ENCODE measurements at regions not wholly inside any gene's neighbourhood (a gene's known extent, or its start where the extent isn't known, plus 50 kb on each side); places are given as distances from the start of the nearest gene placed in this dataset.

DNA sequence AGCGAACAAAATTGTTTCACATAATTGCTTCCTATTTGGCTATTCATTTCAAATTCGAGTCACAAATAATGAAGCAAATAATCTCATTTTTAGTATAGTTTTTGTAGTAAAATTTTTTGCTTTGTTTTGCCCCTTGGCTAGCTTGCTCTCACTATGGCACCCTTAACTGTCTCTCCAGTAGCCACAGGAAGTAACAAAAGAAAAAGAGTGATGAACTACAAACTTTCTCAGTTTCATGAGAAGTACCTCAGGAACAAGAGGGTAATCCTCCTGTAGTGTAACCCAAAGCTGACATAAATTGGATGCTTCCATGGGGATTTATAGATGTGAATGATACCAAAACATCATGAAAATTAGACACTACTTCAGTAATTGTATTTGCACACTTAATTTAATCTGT, 242.9 kb downstream of the BARHL2 start:
- Mint-ChIP-seq H3K27ac (no peak overlapping the region), H3K27me3 (ENCODE audit: insufficient read depth, low read depth, poor library complexity) (no peaks in the 10 kb centered on the region), H3K36me3 (ENCODE audit: low read depth) (no peaks in the 10 kb centered on the region), H3K9me3 (no peaks in the 10 kb centered on the region), H3K4me1 (no peaks in the 10 kb centered on the region), H3K4me3 (no peak overlapping the region)
- ATAC-seq (no peak), DNase-seq (ENCODE audit: low spot score) (no peak)
- Histone ChIP-seq H3K4me3 (no peak overlapping the region), H3K4me2 (no peak overlapping the region), H3K27me3 (ENCODE audit: insufficient read depth) (no peaks in the 10 kb centered on the region), H3F3A (replicated peaks; ENCODE audit: low read depth) (no peaks in the 10 kb centered on the region), H3K27ac (ENCODE audit: low read depth) (no peak overlapping the region), H3K79me2 (replicated peaks; ENCODE audit: insufficient read depth) (no peaks in the 10 kb centered on the region), H3K4me1 (ENCODE audit: insufficient read depth) (no peaks in the 10 kb centered on the region), H3K36me3 (ENCODE audit: insufficient read depth) (no peaks in the 10 kb centered on the region), H4K20me1 (replicated peaks; ENCODE audit: insufficient read depth) (no peaks in the 10 kb centered on the region), H3K9me2 (ENCODE audit: insufficient read depth) (no peaks in the 10 kb centered on the region), H2AFZ (no peak overlapping the region)
- no peak for TF ChIP-seq EZH2phosphoT487 (IDR thresholded peaks at IDR 0.05; ENCODE audit: unreplicated experiment)
- no peak for TF ChIP-seq JUNB (IDR thresholded peaks at IDR 0.05; ENCODE audit: unreplicated experiment)
- TF ChIP-seq ZNF331 (CRISPR knock-in tag; IDR thresholded peaks at IDR 0.05; ENCODE audit: low read depth), result no peak
- TF ChIP-seq, protein P1, sequence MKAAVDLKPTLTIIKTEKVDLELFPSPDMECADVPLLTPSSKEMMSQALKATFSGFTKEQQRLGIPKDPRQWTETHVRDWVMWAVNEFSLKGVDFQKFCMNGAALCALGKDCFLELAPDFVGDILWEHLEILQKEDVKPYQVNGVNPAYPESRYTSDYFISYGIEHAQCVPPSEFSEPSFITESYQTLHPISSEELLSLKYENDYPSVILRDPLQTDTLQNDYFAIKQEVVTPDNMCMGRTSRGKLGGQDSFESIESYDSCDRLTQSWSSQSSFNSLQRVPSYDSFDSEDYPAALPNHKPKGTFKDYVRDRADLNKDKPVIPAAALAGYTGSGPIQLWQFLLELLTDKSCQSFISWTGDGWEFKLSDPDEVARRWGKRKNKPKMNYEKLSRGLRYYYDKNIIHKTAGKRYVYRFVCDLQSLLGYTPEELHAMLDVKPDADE (IDR thresholded peaks at IDR 0.05), result no peak
- TF ChIP-seq, protein P2, sequence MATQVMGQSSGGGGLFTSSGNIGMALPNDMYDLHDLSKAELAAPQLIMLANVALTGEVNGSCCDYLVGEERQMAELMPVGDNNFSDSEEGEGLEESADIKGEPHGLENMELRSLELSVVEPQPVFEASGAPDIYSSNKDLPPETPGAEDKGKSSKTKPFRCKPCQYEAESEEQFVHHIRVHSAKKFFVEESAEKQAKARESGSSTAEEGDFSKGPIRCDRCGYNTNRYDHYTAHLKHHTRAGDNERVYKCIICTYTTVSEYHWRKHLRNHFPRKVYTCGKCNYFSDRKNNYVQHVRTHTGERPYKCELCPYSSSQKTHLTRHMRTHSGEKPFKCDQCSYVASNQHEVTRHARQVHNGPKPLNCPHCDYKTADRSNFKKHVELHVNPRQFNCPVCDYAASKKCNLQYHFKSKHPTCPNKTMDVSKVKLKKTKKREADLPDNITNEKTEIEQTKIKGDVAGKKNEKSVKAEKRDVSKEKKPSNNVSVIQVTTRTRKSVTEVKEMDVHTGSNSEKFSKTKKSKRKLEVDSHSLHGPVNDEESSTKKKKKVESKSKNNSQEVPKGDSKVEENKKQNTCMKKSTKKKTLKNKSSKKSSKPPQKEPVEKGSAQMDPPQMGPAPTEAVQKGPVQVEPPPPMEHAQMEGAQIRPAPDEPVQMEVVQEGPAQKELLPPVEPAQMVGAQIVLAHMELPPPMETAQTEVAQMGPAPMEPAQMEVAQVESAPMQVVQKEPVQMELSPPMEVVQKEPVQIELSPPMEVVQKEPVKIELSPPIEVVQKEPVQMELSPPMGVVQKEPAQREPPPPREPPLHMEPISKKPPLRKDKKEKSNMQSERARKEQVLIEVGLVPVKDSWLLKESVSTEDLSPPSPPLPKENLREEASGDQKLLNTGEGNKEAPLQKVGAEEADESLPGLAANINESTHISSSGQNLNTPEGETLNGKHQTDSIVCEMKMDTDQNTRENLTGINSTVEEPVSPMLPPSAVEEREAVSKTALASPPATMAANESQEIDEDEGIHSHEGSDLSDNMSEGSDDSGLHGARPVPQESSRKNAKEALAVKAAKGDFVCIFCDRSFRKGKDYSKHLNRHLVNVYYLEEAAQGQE (IDR thresholded peaks at IDR 0.05; ENCODE audit: unreplicated experiment), result no peak
- no peak for TF ChIP-seq EZH2 (IDR thresholded peaks at IDR 0.05; ENCODE audit: low read depth, unreplicated experiment)
- no peak for TF ChIP-seq POLR2AphosphoS5 (IDR thresholded peaks at IDR 0.05; ENCODE audit: low read depth)
- TF ChIP-seq, protein P3, sequence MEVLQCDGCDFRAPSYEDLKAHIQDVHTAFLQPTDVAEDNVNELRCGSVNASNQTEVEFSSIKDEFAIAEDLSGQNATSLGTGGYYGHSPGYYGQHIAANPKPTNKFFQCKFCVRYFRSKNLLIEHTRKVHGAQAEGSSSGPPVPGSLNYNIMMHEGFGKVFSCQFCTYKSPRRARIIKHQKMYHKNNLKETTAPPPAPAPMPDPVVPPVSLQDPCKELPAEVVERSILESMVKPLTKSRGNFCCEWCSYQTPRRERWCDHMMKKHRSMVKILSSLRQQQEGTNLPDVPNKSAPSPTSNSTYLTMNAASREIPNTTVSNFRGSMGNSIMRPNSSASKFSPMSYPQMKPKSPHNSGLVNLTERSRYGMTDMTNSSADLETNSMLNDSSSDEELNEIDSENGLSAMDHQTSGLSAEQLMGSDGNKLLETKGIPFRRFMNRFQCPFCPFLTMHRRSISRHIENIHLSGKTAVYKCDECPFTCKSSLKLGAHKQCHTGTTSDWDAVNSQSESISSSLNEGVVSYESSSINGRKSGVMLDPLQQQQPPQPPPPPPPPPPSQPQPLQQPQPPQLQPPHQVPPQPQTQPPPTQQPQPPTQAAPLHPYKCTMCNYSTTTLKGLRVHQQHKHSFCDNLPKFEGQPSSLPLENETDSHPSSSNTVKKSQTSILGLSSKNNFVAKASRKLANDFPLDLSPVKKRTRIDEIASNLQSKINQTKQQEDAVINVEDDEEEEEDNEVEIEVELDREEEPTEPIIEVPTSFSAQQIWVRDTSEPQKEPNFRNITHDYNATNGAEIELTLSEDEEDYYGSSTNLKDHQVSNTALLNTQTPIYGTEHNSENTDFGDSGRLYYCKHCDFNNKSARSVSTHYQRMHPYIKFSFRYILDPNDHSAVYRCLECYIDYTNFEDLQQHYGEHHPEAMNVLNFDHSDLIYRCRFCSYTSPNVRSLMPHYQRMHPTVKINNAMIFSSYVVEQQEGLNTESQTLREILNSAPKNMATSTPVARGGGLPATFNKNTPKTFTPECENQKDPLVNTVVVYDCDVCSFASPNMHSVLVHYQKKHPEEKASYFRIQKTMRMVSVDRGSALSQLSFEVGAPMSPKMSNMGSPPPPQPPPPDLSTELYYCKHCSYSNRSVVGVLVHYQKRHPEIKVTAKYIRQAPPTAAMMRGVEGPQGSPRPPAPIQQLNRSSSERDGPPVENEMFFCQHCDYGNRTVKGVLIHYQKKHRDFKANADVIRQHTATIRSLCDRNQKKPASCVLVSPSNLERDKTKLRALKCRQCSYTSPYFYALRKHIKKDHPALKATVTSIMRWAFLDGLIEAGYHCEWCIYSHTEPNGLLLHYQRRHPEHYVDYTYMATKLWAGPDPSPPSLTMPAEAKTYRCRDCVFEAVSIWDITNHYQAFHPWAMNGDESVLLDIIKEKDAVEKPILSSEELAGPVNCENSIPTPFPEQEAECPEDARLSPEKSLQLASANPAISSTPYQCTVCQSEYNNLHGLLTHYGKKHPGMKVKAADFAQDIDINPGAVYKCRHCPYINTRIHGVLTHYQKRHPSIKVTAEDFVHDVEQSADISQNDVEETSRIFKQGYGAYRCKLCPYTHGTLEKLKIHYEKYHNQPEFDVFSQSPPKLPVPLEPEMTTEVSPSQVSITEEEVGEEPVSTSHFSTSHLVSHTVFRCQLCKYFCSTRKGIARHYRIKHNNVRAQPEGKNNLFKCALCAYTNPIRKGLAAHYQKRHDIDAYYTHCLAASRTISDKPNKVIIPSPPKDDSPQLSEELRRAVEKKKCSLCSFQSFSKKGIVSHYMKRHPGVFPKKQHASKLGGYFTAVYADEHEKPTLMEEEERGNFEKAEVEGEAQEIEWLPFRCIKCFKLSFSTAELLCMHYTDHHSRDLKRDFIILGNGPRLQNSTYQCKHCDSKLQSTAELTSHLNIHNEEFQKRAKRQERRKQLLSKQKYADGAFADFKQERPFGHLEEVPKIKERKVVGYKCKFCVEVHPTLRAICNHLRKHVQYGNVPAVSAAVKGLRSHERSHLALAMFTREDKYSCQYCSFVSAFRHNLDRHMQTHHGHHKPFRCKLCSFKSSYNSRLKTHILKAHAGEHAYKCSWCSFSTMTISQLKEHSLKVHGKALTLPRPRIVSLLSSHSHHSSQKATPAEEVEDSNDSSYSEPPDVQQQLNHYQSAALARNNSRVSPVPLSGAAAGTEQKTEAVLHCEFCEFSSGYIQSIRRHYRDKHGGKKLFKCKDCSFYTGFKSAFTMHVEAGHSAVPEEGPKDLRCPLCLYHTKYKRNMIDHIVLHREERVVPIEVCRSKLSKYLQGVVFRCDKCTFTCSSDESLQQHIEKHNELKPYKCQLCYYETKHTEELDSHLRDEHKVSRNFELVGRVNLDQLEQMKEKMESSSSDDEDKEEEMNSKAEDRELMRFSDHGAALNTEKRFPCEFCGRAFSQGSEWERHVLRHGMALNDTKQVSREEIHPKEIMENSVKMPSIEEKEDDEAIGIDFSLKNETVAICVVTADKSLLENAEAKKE (CRISPR knock-in tag; IDR thresholded peaks at IDR 0.05), result no peak
- no peak for TF ChIP-seq CREB1 (CRISPR knock-in tag; IDR thresholded peaks at IDR 0.05; ENCODE audit: low read depth)
- TF ChIP-seq ZNF114 (CRISPR knock-in tag; IDR thresholded peaks at IDR 0.05), result no peak

All from GM23338 (cell line).